HG03439 (cell line): ENCODE measurements at regions not wholly inside any gene's neighbourhood (a gene's known extent, or its start where the extent isn't known, plus 50 kb on each side); places are given as distances from the start of the nearest gene placed in this dataset.

Source experiments
- ATAC-seq: cut with Tn5 transposase; IDR thresholded peaks from one replicate; pipeline ENCODE4 v1.9.1; 2021; ENCODE audit warnings: mild to moderate bottlenecking, moderate library complexity; ENCODE audit not compliant: unreplicated experiment

DNA sequence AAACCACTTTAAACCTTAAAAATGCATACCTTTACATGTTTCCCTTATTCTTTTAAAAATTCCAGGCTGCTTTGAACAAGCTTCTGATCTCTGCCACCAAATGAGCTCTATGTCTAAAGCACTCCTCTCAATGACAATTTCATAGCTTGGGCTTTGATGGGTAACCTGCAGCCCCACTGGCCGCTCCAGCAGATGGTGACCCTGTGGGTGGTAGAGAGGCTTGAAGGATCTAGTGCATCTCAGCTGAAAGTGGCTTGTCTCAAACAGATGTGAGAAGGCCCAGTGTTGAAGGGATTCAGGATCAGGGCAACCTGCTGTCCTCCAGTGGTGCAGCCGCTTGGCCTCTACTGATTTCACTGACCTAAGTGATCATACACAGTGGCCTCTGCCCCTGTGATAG, 84.7 kb upstream of the IRF2BP2 start:
- no peak for ATAC-seq

DNA sequence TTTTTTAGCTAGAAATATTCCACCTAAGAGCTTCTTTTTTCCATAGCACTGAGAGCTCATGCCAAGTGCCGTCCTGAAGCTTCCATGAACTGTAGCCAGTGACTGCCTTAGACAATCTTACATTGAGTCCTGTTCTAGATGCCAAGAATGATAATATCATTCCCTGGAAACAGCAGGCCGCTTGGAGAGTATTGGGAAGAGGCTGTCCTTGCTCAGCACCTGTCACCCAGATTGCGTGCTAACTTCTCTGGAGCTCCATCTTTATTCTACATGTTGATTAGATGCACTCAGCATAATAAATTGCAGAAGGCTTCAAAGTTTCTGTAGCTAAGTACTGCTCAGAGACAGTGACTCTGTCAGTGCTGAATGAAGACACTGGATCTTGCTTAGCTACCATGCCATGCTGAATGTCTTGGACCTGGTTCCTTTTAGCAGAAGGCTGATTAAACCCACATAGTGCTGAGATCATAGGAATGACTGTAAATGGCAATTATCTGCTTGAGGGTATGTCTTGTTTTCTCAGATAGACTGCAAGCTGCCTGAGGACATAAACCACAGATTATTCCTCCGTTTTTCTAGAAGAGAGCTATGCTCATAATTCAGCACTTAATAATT, 83.1 kb upstream of the IRF2BP2 start:
- ATAC-seq, result no peak

DNA sequence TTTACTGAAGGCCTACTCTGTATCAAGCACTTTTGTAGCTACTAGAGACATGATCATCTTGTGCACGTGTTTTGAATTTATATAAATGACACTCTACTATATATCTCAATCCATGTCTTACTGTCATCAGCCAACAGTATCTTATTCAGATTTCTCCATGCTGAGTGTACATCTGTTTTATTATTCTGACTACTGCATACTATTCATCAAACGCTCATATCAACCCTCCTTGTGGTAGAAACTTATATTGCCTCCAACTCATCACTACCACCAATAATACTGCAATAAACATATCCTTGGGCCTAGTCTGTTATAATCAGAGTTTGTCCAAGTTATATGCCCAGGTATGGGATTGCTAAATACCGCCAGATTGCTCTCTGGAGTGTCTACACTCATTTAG, 81.6 kb upstream of the IRF2BP2 start:
- ATAC-seq, result no peak

- no peak for ATAC-seq
Measured at GRCh38 chr1:234690872-234691271, 80.9 kb upstream of the IRF2BP2 start.

GRCh38 chr1:234689236-234689635, 79.3 kb upstream of the IRF2BP2 start:
- ATAC-seq, result no peak

DNA sequence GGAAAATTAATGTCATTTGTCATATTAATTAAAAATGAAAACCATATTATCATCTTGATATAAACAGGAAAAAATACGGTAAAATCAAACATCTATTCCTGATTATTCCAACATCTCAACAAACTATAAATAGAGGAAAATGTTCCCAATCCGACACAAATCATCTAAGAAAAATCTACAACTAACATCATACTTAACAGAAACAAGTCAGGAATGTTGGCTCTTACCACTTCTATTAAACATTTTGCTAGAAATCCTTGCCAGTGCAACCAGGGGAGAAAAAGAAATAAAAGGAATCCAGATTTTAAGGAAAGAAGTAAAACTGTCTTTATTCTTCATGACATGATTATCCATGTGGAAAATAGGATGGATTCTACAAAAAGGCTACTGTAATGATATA, 77.0 kb upstream of the IRF2BP2 start:
- ATAC-seq, result no peak

DNA sequence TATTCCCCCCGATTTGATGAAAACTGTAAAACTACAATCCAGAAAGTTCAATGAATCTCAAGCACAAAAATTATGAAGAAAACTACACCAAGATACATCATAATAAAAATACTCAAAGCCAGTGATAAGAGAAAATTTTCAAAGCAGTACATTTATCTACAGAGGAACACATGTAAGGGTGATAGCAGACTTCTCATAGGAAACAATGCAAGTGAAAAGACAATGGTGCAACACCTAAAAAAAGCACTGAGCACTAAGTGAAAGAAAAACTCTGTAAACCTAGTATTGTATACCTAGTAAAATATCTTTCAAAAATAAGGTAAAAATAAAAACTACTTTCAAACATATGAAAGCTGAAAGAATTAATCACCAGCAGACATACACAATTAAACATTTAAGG, 76.1 kb upstream of the IRF2BP2 start:
- no peak for ATAC-seq

- ATAC-seq, result no peak
Measured at GRCh38 chr1:234684856-234685255, 74.9 kb upstream of the IRF2BP2 start.

DNA sequence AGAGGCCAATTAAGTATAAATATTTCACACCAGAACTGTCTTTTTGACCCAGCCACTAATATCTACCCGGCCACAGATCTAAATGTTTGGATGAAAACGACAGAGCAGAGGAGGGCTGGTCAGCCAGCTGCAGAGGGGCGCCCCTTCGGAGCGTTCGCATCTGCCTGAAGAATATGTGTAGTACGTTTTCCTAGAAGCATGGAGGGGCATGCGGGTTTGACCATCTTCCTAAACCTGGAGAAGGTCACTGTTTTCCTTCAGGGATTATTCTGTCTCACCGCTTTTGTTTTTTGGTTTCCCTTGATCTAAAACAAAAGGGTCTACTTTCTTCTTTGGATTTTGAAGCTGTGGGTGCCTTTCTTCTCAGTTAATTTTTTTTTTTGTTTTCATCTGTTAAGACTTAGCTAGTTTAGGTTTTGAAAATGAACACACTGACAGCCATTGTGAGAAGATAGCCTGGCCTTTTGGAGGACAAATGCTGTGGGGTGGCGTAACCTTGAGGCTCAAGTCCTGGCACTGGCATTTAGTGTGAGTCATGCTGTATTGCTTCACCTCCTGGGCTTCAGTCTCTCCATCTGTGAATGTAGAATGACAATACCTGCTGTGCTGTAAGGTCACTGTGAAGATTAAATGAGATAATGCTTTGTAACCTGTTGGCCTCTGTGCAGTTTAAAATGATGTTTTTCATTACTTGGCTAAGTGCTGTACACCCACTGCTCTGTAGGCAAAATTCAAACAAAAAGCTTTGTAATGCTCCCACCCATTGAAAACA, 74.1 kb upstream of the IRF2BP2 start:
- ATAC-seq, result no peak

- ATAC-seq, result no peak
Measured at GRCh38 chr1:234683127-234683860, 73.3 kb upstream of the IRF2BP2 start.

DNA sequence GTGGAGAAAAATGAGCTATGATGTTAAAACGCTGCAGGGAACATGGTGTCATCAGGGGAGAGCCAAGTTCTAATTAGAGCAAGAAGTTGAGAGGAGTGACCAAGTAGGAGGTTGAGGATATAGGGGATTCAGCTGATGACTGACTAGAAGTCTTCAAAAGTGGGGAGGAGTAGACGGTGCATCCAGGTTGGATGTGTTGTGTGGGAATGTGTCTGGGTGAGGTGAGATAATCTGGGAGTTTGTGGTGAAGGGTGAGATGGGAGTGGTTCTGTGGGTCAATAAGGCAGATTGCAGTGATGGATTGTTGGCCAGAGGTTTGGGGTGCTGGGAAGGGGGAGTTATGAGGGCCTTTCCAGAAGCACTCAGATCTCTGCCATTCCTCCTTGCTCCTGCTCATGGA, 72.0 kb upstream of the IRF2BP2 start:
- ATAC-seq, result no peak

- ATAC-seq, result no peak
Measured at GRCh38 chr1:234681065-234681464, 71.1 kb upstream of the IRF2BP2 start.

DNA sequence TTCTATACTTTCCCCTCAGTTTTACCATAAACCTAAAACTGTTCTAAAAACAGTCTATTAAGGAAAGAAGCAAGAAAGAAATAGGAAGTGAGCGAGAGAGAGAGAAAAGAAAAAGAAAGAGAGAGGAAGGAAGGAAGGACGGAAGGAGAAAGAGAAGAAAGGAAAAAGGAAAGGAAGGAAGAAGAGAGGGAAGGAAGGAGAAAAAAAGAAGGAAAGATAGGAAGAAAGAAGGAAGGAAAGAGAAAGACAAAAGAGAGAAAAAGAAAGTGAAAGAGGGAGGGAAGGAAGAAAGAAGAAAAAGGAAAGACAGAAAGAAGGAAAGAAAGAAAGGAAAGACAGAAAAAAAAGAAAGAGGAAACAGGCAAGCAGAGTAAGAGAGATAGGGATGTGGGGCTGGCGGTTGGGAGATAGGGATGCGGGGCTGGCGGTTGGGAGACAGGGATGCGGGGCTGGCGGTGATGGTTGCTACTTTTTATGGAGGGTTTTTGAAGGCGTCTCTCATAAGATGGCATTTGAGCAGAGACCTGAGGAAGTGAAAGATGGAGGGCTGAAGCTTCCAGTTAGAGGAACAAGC, 70.4 kb upstream of the IRF2BP2 start:
- ATAC-seq, result no peak

- ATAC-seq, result peak; percentile 73
Measured at GRCh38 chr1:234676103-234676594, 66.2 kb upstream of the IRF2BP2 start.

DNA sequence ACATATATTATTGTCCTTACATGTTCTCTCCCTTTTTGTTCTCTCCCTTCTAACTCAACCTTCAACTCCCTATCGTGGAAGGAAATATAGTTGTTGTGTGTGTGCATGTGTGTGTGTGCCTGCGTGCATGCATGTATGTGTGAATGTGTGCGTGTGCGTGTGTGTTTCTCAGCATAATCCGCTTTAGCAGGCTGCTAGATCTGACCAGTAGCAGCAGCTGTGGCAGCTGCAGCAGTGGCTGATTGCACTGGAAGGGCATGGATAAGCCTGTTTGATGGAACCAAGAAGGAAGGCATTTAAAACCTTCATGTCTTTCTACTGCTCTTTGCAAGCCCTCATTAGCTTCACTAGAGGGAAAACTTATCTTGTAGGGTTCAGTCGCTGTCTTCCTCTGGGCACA, 65.6 kb upstream of the IRF2BP2 start:
- ATAC-seq, result no peak

- no peak for ATAC-seq
Measured at GRCh38 chr1:234675006-234675405, 65.0 kb upstream of the IRF2BP2 start.

DNA sequence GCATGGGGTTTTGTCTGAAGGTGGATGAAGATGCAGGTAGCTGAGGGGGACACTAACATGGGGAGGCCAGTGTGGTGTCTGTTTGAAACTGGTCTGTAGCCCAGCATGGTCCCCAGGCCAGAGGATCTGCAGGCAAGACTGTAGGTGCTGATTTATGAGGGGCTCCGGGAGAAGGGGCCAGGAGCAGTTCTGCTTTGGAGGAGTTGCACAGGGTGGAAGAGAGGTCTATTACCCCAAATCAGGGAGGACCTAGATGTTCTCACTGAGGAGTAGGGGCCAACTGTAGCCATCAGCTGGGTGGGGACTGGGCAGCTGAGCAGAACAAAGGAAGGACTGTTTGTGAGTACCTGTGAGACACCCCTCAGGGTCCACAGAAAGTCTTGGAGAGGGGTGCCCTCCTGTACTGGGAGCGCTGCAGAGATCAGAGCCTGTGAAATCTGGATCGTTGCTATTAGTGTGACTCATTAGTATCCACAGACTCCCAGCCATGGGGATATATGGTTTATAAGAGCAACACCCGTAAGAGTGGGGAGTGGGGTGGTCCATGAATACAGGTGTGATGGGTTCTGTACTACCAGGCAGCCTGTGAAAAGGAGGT, 64.3 kb upstream of the IRF2BP2 start:
- ATAC-seq, result no peak

DNA sequence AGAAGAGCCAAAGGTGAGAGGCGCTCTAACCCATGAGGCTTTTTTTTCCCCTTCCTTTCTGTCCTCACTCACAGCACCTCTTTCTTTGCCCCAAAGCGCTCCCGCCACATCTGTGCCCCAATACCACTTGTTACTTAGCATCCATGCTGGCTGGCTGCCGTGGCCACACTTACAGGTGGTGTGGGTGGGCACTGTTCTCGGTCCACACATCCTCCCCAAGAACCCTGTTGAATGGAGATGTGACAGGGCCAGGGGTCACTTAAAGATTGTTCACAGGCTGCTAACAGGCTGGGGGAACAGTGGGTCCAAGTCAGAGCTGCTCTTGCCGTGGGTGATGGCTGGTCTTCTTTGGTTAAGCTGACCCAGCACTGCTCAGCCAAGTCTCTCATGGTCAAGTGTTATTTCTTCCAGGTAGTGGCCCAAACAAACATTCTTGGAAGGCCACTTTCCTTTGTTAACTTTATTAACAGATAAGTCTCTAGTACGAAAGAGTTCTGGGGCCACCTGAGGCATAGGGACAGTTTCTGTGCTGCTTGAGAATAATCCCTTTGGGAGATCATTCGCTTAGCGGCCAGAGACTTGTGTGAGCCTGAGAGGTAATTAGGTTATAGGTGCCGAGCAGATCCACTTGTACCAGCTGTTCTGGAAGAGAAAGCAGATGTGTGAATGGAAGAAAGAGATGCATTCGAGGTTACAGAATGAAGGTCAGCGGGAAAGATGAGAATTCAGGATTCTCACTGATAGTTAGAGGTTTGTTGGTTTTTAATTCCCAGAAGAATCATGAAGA, 62.6 kb upstream of the IRF2BP2 start:
- no peak for ATAC-seq

DNA sequence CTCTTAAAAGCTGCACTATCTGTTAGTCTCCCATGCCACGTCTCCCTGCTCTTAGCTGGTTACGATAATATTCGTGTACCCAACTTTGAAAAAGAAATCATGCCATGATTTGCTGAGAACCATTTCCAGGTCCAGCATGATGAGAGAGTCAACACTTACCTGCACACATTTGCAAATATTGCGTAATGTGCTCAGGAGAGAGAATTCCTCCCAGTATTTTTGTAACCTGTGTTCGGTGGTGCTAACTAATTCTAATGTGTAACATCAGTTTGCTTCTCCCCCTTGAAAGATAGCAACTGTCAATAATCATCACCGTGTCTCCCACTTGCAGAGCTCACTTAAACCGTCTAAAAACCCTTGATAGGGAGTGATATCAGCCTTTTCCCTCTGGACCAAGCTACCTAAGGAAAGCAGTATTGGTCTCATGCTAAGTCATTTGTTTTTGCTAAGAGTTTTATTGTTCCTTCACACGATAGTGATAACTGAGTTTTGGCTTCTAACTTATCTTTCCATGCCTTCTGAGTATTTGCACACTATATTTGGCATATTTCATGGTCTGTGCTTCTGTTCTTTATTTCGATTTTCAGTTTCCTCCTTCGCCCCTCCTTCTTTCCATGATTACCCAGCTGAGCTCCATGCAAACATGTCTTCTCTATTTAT, 61.1 kb upstream of the IRF2BP2 start:
- no peak for ATAC-seq

DNA sequence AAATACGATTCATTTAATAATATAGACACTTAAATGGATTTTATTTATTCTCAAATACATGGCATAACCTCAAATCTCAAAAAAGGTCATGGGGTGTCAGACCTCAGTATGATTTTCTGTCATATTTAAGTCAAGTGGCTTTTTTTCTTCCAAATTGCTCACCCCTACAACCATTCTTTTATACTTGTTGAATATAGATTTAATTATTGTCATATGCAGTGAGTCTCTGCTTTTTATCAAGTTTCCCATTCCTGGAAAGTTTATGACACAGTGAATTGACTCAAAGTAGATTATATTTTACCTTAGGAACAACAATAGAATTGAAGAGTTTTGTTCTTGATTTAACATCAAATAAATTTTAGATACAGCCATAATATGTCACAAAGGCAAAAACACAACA, 59.5 kb upstream of the IRF2BP2 start:
- ATAC-seq, result no peak
